Gastrocnemius medialis (tissue), 4 donors: ENCODE measurements at regions not wholly inside any gene's neighbourhood (a gene's known extent, or its start where the extent isn't known, plus 50 kb on each side); places are given as distances from the start of the nearest gene placed in this dataset.

Experiments
- POLR2A ChIP-seq, 2 donors: fragments of 450-650 bp; IDR thresholded peaks; one replicate each; pipeline ENCODE4 v1.6.1; 2017; ENCODE audit warnings: antibody characterized with exemption in 2 of 2, mild to moderate bottlenecking in 2 of 2, moderate library complexity in 2 of 2
- TF ChIP-seq, protein P1 (sequence below), 5 experiments: fragments of 450-650 bp in 3 of 5; fragments of 200-600 bp in 2 of 5; sonication (generic) in 2 of 5; IDR thresholded peaks in 4 of 5; conservative IDR thresholded peaks in 1 of 5; 1 replicate in 4 of 5; 2 replicates in 1 of 5; pipeline ENCODE4 v1.5.1; 2016 to 2019; ENCODE audit warnings: antibody characterized with exemption in 5 of 5, mild to moderate bottlenecking in 3 of 5, moderate library complexity in 3 of 5

DNA sequence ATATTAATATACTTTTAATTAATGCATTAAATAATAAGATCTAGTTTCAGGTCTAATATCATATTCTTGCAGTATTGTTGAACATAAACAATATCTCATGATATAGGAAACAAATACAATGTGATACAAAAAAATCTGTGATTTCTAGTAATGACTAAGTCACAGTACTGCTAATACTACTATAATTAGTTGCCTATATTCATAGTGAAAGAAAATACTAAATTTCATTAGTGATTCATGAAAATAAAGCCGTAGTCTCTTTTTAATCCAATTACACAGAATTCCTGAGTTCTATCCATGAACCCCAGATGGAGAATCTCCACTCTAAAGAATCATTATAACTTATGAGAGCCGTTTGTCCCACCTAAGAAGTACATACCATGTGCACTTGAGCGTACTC, 266.3 kb upstream of the ACVR2A start:
- TF ChIP-seq, protein P1, sequence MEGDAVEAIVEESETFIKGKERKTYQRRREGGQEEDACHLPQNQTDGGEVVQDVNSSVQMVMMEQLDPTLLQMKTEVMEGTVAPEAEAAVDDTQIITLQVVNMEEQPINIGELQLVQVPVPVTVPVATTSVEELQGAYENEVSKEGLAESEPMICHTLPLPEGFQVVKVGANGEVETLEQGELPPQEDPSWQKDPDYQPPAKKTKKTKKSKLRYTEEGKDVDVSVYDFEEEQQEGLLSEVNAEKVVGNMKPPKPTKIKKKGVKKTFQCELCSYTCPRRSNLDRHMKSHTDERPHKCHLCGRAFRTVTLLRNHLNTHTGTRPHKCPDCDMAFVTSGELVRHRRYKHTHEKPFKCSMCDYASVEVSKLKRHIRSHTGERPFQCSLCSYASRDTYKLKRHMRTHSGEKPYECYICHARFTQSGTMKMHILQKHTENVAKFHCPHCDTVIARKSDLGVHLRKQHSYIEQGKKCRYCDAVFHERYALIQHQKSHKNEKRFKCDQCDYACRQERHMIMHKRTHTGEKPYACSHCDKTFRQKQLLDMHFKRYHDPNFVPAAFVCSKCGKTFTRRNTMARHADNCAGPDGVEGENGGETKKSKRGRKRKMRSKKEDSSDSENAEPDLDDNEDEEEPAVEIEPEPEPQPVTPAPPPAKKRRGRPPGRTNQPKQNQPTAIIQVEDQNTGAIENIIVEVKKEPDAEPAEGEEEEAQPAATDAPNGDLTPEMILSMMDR (IDR thresholded peaks at IDR 0.05 in 4 of 5, conservative IDR thresholded peaks at IDR 0.05 in 1 of 5): no peak
- TF ChIP-seq POLR2A (IDR thresholded peaks at IDR 0.05): no peak
